Parathyroid adenoma (tissue), 2 donors: ENCODE measurements at regions not wholly inside any gene's neighbourhood (a gene's known extent, or its start where the extent isn't known, plus 50 kb on each side); places are given as distances from the start of the nearest gene placed in this dataset.

Experiments used
- H2AFZ ChIP-seq: fragments of 300-600 bp; sonication (generic); one replicate; pipeline ENCODE4 v1.7.0; 2017; ENCODE audit warnings: antibody characterized with exemption, mild to moderate bottlenecking
- H3K27ac ChIP-seq: fragments of 300-600 bp; sonication (generic); one replicate; pipeline ENCODE4 v1.7.0; 2017
- H3K27me3 ChIP-seq: fragments of 300-600 bp; sonication (generic); one replicate; pipeline ENCODE4 v1.7.0; 2017; ENCODE audit warnings: low read length; ENCODE audit not compliant: control insufficient read depth, insufficient read depth
- H3K36me3 ChIP-seq: fragments of 300-600 bp; sonication (generic); one replicate; pipeline ENCODE4 v1.7.0; 2017; ENCODE audit warnings: low read length; ENCODE audit not compliant: control insufficient read depth, insufficient read depth
- H3K4me1 ChIP-seq: fragments of 300-600 bp; sonication (generic); one replicate; pipeline ENCODE4 v1.7.0; 2017; ENCODE audit warnings: control low read depth
- H3K4me2 ChIP-seq: fragments of 300-600 bp; sonication (generic); one replicate; pipeline ENCODE4 v1.7.0; 2017; ENCODE audit warnings: low read length
- H3K4me3 ChIP-seq: fragments of 300-600 bp; sonication (generic); one replicate; pipeline ENCODE4 v1.7.0; 2017; ENCODE audit warnings: low read depth, low read length
- H3K79me2 ChIP-seq: fragments of 300-600 bp; sonication (generic); one replicate; pipeline ENCODE4 v1.7.0; 2017; ENCODE audit warnings: control low read depth
- H3K9ac ChIP-seq: fragments of 300-600 bp; sonication (generic); one replicate; pipeline ENCODE4 v1.7.0; 2017; ENCODE audit warnings: mild to moderate bottlenecking
- H3K9me3 ChIP-seq: fragments of 300-600 bp; sonication (generic); one replicate; pipeline ENCODE4 v1.7.0; 2017; ENCODE audit warnings: low read length; ENCODE audit not compliant: control insufficient read depth
- CTCF ChIP-seq: fragments of 300-600 bp; sonication (generic); IDR thresholded peaks from one replicate; pipeline ENCODE4 v1.7.0; 2017; ENCODE audit warnings: antibody characterized with exemption, mild to moderate bottlenecking
- donor health status: primary hyperparathyroidism.

GRCh38 chr1:81607086-81607485 lies 193.6 kb upstream of the ADGRL2 start:
- Histone ChIP-seq H3K4me1 (no peaks in the 10 kb centered on the region), H3K4me3 (no peak overlapping the region), H3K79me2 (no peaks in the 10 kb centered on the region), H3K27me3 (no peaks in the 10 kb centered on the region), H3K9me3 (no peaks in the 10 kb centered on the region), H3K36me3 (no peaks in the 10 kb centered on the region), H3K27ac (no peak overlapping the region), H3K9ac (no peak overlapping the region), H3K4me2 (no peak overlapping the region), H2AFZ (no peak overlapping the region)
- TF ChIP-seq CTCF = no peak

- Histone ChIP-seq H2AFZ (no peak overlapping the region), H3K9me3 (no peaks in the 10 kb centered on the region), H3K36me3 (no peaks in the 10 kb centered on the region), H3K79me2 (no peaks in the 10 kb centered on the region), H3K4me2 (no peak overlapping the region), H3K27ac (no peak overlapping the region), H3K27me3 (no peaks in the 10 kb centered on the region), H3K9ac (no peak overlapping the region), H3K4me1 (no peaks in the 10 kb centered on the region), H3K4me3 (no peak overlapping the region)
- no peak for TF ChIP-seq CTCF
Observed at GRCh38 chr1:81606656-81607055, 194.1 kb upstream of the ADGRL2 start.

GRCh38 chr1:81605023-81605422 lies 195.7 kb upstream of the ADGRL2 start:
- TF ChIP-seq CTCF = no peak
- Histone ChIP-seq H3K9ac (no peak overlapping the region), H3K9me3 (no peaks in the 10 kb centered on the region), H3K4me3 (no peak overlapping the region), H3K4me2 (no peak overlapping the region), H3K27me3 (no peaks in the 10 kb centered on the region), H3K4me1 (no peaks in the 10 kb centered on the region), H3K36me3 (no peaks in the 10 kb centered on the region), H2AFZ (no peak overlapping the region), H3K79me2 (no peaks in the 10 kb centered on the region), H3K27ac (no peak overlapping the region)

GRCh38 chr1:81600878-81601622 lies 199.7 kb upstream of the ADGRL2 start:
- no peak overlapping the region for H3K4me2 ChIP-seq

More at GRCh38 chr1:81600878-81601622, 199.7 kb upstream of the ADGRL2 start:
- no peaks in the 10 kb centered on the region for H3K9me3 ChIP-seq
- TF ChIP-seq CTCF = no peak
- no peaks in the 10 kb centered on the region for H3K36me3 ChIP-seq
- H3K79me2 ChIP-seq = no peaks in the 10 kb centered on the region
- H3K27me3 ChIP-seq = no peaks in the 10 kb centered on the region
- no peaks in the 10 kb centered on the region for H3K4me1 ChIP-seq
- H3K27ac ChIP-seq = no peak overlapping the region
- no peak overlapping the region for H2AFZ ChIP-seq
- no peak overlapping the region for H3K9ac ChIP-seq
- H3K4me3 ChIP-seq = no peak overlapping the region
